Left ventricle myocardium inferior (tissue), 1 donor: ENCODE measurements at regions not wholly inside any gene's neighbourhood (a gene's known extent, or its start where the extent isn't known, plus 50 kb on each side); places are given as distances from the start of the nearest gene placed in this dataset.
A peak's percentile ranks its signal among the peaks of the same experiment; 100 is the strongest.
"Not testable (repeated sequence)": the region's sequence is repeated elsewhere in the genome, so short reads cannot be mapped to it uniquely, and the experiment has no call there.

Experiments used
- DNase-seq: peaks from one replicate; pipeline ENCODE4 v3.0.0-alpha.2; 2020
- H3K27ac ChIP-seq: fragments of 200-600 bp; replicated peaks from 2 replicates; pipeline ENCODE4 v1.8.0; 2021
- H3K27me3 ChIP-seq: fragments of 200-600 bp; 2 replicates; pipeline ENCODE4 v1.8.0; 2021; ENCODE audit warnings: low read depth
- H3K36me3 ChIP-seq: fragments of 200-600 bp; 2 replicates; pipeline ENCODE4 v1.8.0; 2021
- H3K4me1 ChIP-seq: fragments of 200-600 bp; 2 replicates; pipeline ENCODE4 v1.8.0; 2021
- H3K4me3 ChIP-seq: fragments of 200-600 bp; 2 replicates; pipeline ENCODE4 v1.8.0; 2021; ENCODE audit warnings: mild to moderate bottlenecking, moderate library complexity
- H3K9me3 ChIP-seq: fragments of 200-600 bp; replicated peaks from 2 replicates; pipeline ENCODE4 v1.8.0; 2021
- intact Hi-C: fragments of 100-400 bp; cut with micrococcal nuclease; formaldehyde crosslinking; loops from one replicate; pipeline ENCODE4 v1.11.0; 2022
- TF ChIP-seq, protein P1 (sequence below): fragments of 200-600 bp; IDR thresholded peaks from 2 replicates; pipeline ENCODE4 v1.8.0; 2021; ENCODE audit warnings: antibody characterized with exemption, mild to moderate bottlenecking, borderline replicate concordance
- donor health status: DM: no; HTN: yes; CAD: no; lungs with severe emphysema.

DNA sequence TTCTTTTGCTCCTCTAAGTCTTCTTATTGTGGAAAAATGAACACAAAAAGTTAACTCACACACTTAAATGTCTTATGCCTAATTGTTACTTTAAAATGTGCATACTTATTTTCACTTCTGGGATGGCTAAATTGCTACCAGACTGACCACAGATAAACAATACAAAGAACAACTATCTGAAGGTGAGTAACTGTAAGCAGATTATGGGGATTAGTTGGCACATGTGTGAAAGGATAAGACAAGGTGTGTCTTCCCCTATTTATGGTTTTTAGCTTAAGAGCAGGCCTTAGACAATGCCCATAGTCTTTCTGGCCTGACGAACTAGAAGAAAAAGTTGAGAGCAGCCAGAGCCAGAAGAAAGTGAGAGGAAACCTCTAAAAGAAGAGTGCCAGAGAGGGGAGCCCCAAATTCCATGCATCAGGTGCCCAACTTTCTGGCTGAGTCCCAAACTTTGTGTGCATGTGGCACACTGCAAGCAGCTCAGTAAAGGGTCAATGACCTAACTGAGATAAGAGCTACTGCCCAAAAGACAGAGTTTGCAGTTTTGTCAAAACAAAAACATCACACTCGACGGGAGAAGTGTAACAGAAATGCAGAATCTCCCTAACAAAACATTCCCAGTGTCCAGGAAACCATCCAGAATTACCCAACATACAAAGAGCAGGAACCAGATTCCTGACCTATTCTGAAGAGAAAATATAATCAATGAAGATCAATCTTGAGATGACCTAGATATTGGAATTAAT, 375.4 kb downstream of the KCNRG start:
- intact Hi-C loops = no loop called here
- no peaks in the 10 kb centered on the region for H3K36me3 ChIP-seq
- H3K27me3 ChIP-seq = no peaks in the 10 kb centered on the region
- H3K9me3 ChIP-seq = no peaks in the 10 kb centered on the region
- TF ChIP-seq, protein P1, sequence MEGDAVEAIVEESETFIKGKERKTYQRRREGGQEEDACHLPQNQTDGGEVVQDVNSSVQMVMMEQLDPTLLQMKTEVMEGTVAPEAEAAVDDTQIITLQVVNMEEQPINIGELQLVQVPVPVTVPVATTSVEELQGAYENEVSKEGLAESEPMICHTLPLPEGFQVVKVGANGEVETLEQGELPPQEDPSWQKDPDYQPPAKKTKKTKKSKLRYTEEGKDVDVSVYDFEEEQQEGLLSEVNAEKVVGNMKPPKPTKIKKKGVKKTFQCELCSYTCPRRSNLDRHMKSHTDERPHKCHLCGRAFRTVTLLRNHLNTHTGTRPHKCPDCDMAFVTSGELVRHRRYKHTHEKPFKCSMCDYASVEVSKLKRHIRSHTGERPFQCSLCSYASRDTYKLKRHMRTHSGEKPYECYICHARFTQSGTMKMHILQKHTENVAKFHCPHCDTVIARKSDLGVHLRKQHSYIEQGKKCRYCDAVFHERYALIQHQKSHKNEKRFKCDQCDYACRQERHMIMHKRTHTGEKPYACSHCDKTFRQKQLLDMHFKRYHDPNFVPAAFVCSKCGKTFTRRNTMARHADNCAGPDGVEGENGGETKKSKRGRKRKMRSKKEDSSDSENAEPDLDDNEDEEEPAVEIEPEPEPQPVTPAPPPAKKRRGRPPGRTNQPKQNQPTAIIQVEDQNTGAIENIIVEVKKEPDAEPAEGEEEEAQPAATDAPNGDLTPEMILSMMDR = no peak
- H3K4me1 ChIP-seq = peaks cover 27% of the 10 kb centered on the region
- DNase-seq = no peak
- H3K27ac ChIP-seq = no peak overlapping the region
- no peak overlapping the region for H3K4me3 ChIP-seq

DNA sequence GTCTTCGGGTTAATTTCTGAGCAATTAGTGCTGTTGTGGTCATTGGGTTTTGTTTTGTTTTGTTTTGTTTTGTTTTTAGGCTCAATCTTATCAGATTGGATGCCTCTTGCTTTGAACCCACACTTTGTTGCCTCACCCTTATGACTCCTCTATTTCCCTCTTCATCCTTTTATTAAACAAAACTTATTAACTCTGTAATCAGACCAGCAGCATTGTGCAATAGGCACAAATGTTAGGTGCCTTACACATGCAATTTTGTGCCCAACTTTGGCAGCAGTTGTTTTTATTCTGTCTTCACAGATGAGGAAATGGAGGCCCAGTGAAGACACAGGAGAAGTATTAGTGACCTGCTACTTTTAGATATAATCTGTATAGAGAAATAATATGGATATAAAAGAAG, 377.7 kb downstream of the KCNRG start:
- DNase-seq = no peak
- TF ChIP-seq, protein P1 = no peak
- no peaks in the 10 kb centered on the region for H3K9me3 ChIP-seq
- H3K4me3 ChIP-seq = peak overlapping the region; percentile 0
- H3K27ac ChIP-seq = no peak overlapping the region
- H3K36me3 ChIP-seq = no peaks in the 10 kb centered on the region
- intact Hi-C loops = no loop called here
- H3K27me3 ChIP-seq = no peaks in the 10 kb centered on the region
- peaks cover 19% of the 10 kb centered on the region for H3K4me1 ChIP-seq

DNA sequence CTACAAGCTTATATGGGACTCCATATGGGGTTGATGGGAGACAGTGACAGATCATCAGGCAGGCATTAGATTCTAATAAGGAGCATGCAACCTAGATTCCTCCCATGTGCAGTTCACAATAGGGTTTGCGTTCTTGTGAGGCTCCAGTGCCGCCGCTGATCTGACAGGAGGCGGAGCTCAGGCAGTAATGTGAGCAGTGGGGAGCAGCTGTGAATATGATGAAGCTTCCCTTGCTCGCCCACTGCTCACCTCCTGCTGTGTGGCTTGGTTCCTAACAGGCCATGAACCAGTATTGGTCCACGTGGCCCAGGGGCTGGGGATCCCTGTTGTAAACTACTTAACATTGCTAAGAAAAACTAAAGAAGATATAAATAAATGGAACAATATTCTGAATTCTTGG, 378.4 kb downstream of the KCNRG start:
- no peaks in the 10 kb centered on the region for H3K27me3 ChIP-seq
- H3K9me3 ChIP-seq = no peaks in the 10 kb centered on the region
- H3K27ac ChIP-seq = no peak overlapping the region
- intact Hi-C loops = no loop called here
- peak overlapping the region; percentile 0 for H3K4me3 ChIP-seq
- H3K36me3 ChIP-seq = no peaks in the 10 kb centered on the region
- peak; percentile 20 for DNase-seq
- peaks cover 19% of the 10 kb centered on the region for H3K4me1 ChIP-seq
- TF ChIP-seq, protein P1 = no peak

DNA sequence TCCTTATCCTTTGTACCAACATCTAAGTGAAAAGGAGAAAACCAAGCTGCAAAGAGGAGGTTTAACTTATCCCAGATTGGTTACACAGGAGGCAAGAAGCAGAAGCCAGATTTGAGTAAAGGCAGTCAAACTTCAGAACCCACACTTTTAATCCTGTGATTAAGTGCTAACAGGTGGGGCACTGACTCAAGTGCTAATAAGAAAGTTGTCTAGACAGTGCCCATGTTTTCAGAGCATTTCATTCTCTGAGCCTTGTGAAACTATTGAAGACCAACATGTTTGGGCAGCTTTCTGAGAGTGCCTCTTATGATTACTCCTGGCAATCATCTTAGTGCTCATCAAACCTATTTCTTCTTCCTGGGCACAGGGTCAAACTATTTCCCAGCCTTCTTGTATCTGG, 380.8 kb downstream of the KCNRG start:
- DNase-seq = no peak
- H3K4me3 ChIP-seq = no peak overlapping the region
- no peaks in the 10 kb centered on the region for H3K9me3 ChIP-seq
- intact Hi-C loops = no loop called here
- TF ChIP-seq, protein P1 = no peak
- no peaks in the 10 kb centered on the region for H3K27me3 ChIP-seq
- H3K27ac ChIP-seq = no peak overlapping the region
- H3K36me3 ChIP-seq = no peaks in the 10 kb centered on the region
- H3K4me1 ChIP-seq = peaks cover 26% of the 10 kb centered on the region

DNA sequence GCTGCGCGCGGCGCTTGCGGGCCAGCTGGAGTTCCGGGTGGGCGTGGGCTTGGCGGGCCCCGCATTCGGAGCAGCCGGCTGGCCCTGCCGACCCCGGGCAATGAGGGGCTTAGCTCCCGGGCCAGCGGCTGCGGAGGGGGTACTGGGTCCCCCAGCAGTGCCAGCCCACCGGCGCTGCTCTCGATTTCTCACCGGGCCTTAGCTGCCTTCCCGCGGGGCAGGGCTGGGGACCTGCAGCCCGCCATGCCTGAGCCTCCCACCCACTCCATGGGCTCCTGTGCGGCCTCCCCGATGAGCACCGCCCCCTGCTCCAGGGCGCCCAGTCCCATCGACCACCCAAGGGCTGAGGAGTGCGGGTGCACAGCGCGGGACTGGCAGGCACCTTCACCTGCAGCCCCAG, 381.4 kb downstream of the KCNRG start:
- H3K36me3 ChIP-seq, H3K27me3 ChIP-seq, intact Hi-C loops, H3K4me3 ChIP-seq, H3K9me3 ChIP-seq, DNase-seq, H3K27ac ChIP-seq: not testable (repeated sequence)
- peaks cover 32% of the 10 kb centered on the region for H3K4me1 ChIP-seq

DNA sequence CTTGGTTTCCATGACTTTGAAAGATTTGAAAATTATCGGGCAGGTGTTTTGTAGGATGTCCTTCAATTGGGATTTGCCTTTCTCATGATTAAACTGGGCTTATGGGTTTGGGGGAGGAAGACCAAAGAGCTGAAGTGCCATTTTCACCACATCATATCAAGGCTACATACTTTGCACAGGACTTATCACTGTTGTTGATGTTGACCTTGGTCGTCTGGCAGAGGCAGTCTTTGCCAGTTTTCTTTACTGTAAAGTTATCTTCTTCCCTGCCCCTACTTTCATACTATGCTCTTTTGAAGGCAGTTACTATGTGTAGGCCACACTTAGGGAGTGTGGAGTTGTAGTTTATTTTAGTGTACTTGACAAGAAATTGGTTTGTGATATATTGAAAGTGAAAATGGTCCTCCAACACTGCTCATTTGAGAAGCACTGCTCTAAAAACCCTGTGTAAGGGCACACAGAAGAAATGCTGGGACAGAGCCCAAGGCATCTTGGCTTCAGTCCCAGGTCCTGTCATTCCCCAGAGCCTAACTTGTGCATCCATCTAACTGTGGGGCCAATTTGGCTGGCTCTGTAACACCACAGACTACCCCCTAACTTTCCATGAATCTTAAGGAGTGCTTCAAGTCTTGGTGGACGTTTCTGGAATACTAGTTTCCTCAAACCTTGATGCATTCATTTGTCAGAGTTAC, 384.9 kb downstream of the KCNRG start:
- H3K27ac ChIP-seq = peak overlapping the region; percentile 70
- H3K4me3 ChIP-seq = no peak overlapping the region
- TF ChIP-seq, protein P1 = no peak
- no peaks in the 10 kb centered on the region for H3K36me3 ChIP-seq
- peaks cover 41% of the 10 kb centered on the region for H3K4me1 ChIP-seq
- intact Hi-C loops = no loop called here
- peak; percentile 59 for DNase-seq
- H3K27me3 ChIP-seq = no peaks in the 10 kb centered on the region
- no peaks in the 10 kb centered on the region for H3K9me3 ChIP-seq
